ENCODE measurements at regions not wholly inside any gene's neighbourhood (a gene's known extent, or its start where the extent isn't known, plus 50 kb on each side); places are given as distances from the start of the nearest gene placed in this dataset.
A peak's percentile ranks its signal among the peaks of the same experiment; 100 is the strongest.
"Not testable (repeated sequence)": the region's sequence is repeated elsewhere in the genome, so short reads cannot be mapped to it uniquely, and the experiment has no call there.

GRCh38 chr1:224534731-224535130 is 81.4 kb upstream of the CNIH3 start:
- TF ChIP-seq POLR2A (IDR thresholded peaks at IDR 0.05; ENCODE audit: low read depth, low read length): no peak
- DNase-seq (ENCODE audit: insufficient read length, low spot score): no peak
- FAIRE-seq: no peak

- no peak for DNase-seq (ENCODE audit: insufficient read length, low spot score)
- FAIRE-seq: no peak
- TF ChIP-seq POLR2A (IDR thresholded peaks at IDR 0.05; ENCODE audit: low read depth, low read length): no peak
Measured at GRCh38 chr1:224535641-224536040, 80.5 kb upstream of the CNIH3 start.

GRCh38 chr1:224539971-224540370 is 76.1 kb upstream of the CNIH3 start:
- FAIRE-seq: no peak
- DNase-seq (ENCODE audit: insufficient read length, low spot score): no peak
- no peak for TF ChIP-seq POLR2A (IDR thresholded peaks at IDR 0.05; ENCODE audit: low read depth, low read length)

- TF ChIP-seq POLR2A (IDR thresholded peaks at IDR 0.05; ENCODE audit: low read depth, low read length): no peak
- no peak for FAIRE-seq
- no peak for DNase-seq (ENCODE audit: insufficient read length, low spot score)
Measured at GRCh38 chr1:224540535-224540934, 75.6 kb upstream of the CNIH3 start.

- FAIRE-seq (no peak), DNase-seq (ENCODE audit: insufficient read length, low spot score) (no peak)
- TF ChIP-seq POLR2A (IDR thresholded peaks at IDR 0.05; ENCODE audit: low read depth, low read length): no peak
Measured at GRCh38 chr1:224541072-224541790, 74.9 kb upstream of the CNIH3 start.

- FAIRE-seq: no peak
- no peak for DNase-seq (ENCODE audit: insufficient read length, low spot score)
- TF ChIP-seq POLR2A (IDR thresholded peaks at IDR 0.05; ENCODE audit: low read depth, low read length): no peak
Measured at GRCh38 chr1:224541901-224542630, 74.1 kb upstream of the CNIH3 start.

- no peak; the same call in 1 of the 2 replicates for TF ChIP-seq POLR2A (IDR thresholded peaks at IDR 0.05; ENCODE audit: low read depth, low read length)
- FAIRE-seq (peak; percentile 79), DNase-seq (ENCODE audit: insufficient read length, low spot score) (peak; percentile 57)
Measured at GRCh38 chr1:224542783-224543440, 73.2 kb upstream of the CNIH3 start.

GRCh38 chr1:224543453-224543852 is 72.7 kb upstream of the CNIH3 start:
- no peak for TF ChIP-seq POLR2A (IDR thresholded peaks at IDR 0.05; ENCODE audit: low read depth, low read length)
- DNase-seq (ENCODE audit: insufficient read length, low spot score) (no peak), FAIRE-seq (no peak)

GRCh38 chr1:224544346-224545110 is 71.6 kb upstream of the CNIH3 start:
- no peak for DNase-seq (ENCODE audit: insufficient read length, low spot score)
- FAIRE-seq: no peak
- TF ChIP-seq POLR2A (IDR thresholded peaks at IDR 0.05; ENCODE audit: low read depth, low read length): no peak

GRCh38 chr1:224545571-224545970 is 70.5 kb upstream of the CNIH3 start:
- no peak for TF ChIP-seq POLR2A (IDR thresholded peaks at IDR 0.05; ENCODE audit: low read depth, low read length)
- FAIRE-seq (no peak), DNase-seq (ENCODE audit: insufficient read length, low spot score) (no peak)

GRCh38 chr1:224548676-224549075 is 67.4 kb upstream of the CNIH3 start:
- TF ChIP-seq POLR2A (IDR thresholded peaks at IDR 0.05; ENCODE audit: low read depth, low read length): no peak
- FAIRE-seq: no peak
- DNase-seq (ENCODE audit: insufficient read length, low spot score): no peak

- FAIRE-seq; DNase-seq (ENCODE audit: insufficient read length, low spot score): not testable (repeated sequence)
Measured at GRCh38 chr1:224551189-224551588, 64.9 kb upstream of the CNIH3 start.

GRCh38 chr1:224554056-224554455 is 62.1 kb upstream of the CNIH3 start:
- FAIRE-seq (no peak), DNase-seq (ENCODE audit: insufficient read length, low spot score) (no peak)
- no peak for TF ChIP-seq POLR2A (IDR thresholded peaks at IDR 0.05; ENCODE audit: low read depth, low read length)
